Parathyroid adenoma (tissue), 2 donors: ENCODE measurements at regions not wholly inside any gene's neighbourhood (a gene's known extent, or its start where the extent isn't known, plus 50 kb on each side); places are given as distances from the start of the nearest gene placed in this dataset.

Experiments
- H2AFZ ChIP-seq: fragments of 300-600 bp; sonication (generic); one replicate; pipeline ENCODE4 v1.7.0; 2017; ENCODE audit warnings: antibody characterized with exemption, mild to moderate bottlenecking
- H3K27ac ChIP-seq: fragments of 300-600 bp; sonication (generic); one replicate; pipeline ENCODE4 v1.7.0; 2017
- H3K27me3 ChIP-seq: fragments of 300-600 bp; sonication (generic); one replicate; pipeline ENCODE4 v1.7.0; 2017; ENCODE audit warnings: low read length; ENCODE audit not compliant: control insufficient read depth, insufficient read depth
- H3K36me3 ChIP-seq: fragments of 300-600 bp; sonication (generic); one replicate; pipeline ENCODE4 v1.7.0; 2017; ENCODE audit warnings: low read length; ENCODE audit not compliant: control insufficient read depth, insufficient read depth
- H3K4me1 ChIP-seq: fragments of 300-600 bp; sonication (generic); one replicate; pipeline ENCODE4 v1.7.0; 2017; ENCODE audit warnings: control low read depth
- H3K4me2 ChIP-seq: fragments of 300-600 bp; sonication (generic); one replicate; pipeline ENCODE4 v1.7.0; 2017; ENCODE audit warnings: low read length
- H3K4me3 ChIP-seq: fragments of 300-600 bp; sonication (generic); one replicate; pipeline ENCODE4 v1.7.0; 2017; ENCODE audit warnings: low read depth, low read length
- H3K79me2 ChIP-seq: fragments of 300-600 bp; sonication (generic); one replicate; pipeline ENCODE4 v1.7.0; 2017; ENCODE audit warnings: control low read depth
- H3K9ac ChIP-seq: fragments of 300-600 bp; sonication (generic); one replicate; pipeline ENCODE4 v1.7.0; 2017; ENCODE audit warnings: mild to moderate bottlenecking
- H3K9me3 ChIP-seq: fragments of 300-600 bp; sonication (generic); one replicate; pipeline ENCODE4 v1.7.0; 2017; ENCODE audit warnings: low read length; ENCODE audit not compliant: control insufficient read depth
- CTCF ChIP-seq: fragments of 300-600 bp; sonication (generic); IDR thresholded peaks from one replicate; pipeline ENCODE4 v1.7.0; 2017; ENCODE audit warnings: antibody characterized with exemption, mild to moderate bottlenecking
- donor health status: primary hyperparathyroidism.

DNA sequence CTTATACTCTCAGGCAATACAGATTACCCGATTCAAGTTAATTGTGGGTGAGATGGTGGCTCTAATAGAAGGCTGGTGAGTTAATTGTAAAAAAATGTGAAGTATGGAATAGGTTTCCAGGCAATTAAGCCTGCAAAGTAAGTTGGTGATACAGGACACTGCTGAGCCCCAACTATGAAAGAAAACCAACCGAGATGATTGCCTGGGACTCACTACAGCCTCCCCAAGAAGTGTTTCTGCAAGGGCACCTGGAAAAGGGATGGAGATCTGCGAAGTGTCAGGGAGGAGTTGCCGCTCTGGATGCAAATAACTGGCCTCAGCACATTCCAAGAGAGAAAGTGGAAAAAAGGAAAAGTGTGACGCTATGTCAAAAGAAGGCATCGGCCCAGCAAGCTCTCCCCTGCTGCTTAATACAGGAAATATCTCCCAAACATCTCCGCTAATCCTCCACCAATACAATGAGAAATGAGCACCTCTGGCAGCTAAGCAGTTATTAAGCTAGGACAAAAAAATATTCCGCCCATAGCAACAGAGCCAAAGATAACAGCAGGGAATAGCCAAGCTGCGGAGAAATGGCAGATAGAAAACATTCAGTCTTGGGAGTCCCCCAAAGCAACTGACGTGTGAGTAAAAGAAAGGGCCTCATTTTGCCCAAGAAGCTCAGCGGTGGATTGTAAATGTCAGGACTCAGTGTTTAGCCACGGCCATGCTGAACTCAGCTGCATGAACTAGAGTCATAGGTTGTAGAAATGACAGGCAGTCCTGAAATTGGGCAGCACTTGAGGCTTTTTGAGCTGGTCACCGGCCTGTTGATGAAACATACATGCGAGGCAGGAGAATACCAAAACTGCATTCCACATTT, 133.7 kb downstream of the SNX19 start:
- Histone ChIP-seq H3K4me3 (no peak overlapping the region), H3K79me2 (no peaks in the 10 kb centered on the region), H2AFZ (no peak overlapping the region), H3K9ac (no peak overlapping the region), H3K36me3 (no peaks in the 10 kb centered on the region), H3K4me2 (no peak overlapping the region), H3K9me3 (no peaks in the 10 kb centered on the region), H3K27me3 (no peaks in the 10 kb centered on the region), H3K27ac (no peak overlapping the region), H3K4me1 (peaks cover 2% of the 10 kb centered on the region)
- TF ChIP-seq CTCF: no peak

DNA sequence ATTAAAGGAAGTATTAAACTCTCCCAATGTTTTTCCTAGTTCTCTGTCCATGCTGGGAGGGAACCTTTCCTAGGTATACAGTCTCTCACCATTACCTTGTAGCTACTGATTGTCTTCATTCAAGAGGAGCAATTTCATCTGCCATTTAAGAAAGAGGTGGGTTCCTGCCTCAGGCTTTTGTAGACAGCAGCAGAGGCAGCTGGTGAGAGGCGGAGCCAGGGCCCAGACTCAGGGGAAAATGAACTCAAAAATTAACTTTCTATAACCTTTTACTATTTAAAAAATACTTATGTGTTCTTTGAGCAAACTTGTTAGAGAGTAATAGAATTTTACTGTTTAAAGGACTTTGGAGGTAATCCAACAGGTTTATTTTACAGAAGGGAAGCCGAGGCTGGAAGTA, 133.0 kb downstream of the SNX19 start:
- no peak for TF ChIP-seq CTCF
- Histone ChIP-seq H3K4me1 (peaks cover 2% of the 10 kb centered on the region), H3K27ac (no peak overlapping the region), H3K9me3 (no peaks in the 10 kb centered on the region), H3K4me3 (no peak overlapping the region), H2AFZ (no peak overlapping the region), H3K9ac (no peak overlapping the region), H3K27me3 (no peaks in the 10 kb centered on the region), H3K4me2 (no peak overlapping the region), H3K79me2 (no peaks in the 10 kb centered on the region), H3K36me3 (no peaks in the 10 kb centered on the region)

GRCh38 chr11:130785380-130786116, 130.7 kb downstream of the SNX19 start:
- no peak for TF ChIP-seq CTCF
- Histone ChIP-seq H3K36me3 (no peaks in the 10 kb centered on the region), H3K4me2 (no peak overlapping the region), H3K9me3 (no peaks in the 10 kb centered on the region), H3K4me3 (no peak overlapping the region), H3K27ac (no peak overlapping the region), H3K79me2 (no peaks in the 10 kb centered on the region), H3K4me1 (peaks cover 2% of the 10 kb centered on the region), H2AFZ (no peak overlapping the region), H3K9ac (no peak overlapping the region), H3K27me3 (no peaks in the 10 kb centered on the region)

GRCh38 chr11:130786586-130786985, 129.7 kb downstream of the SNX19 start:
- H3K9ac ChIP-seq: no peak overlapping the region
- no peak overlapping the region for H2AFZ ChIP-seq
- no peak overlapping the region for H3K4me3 ChIP-seq
- no peak for TF ChIP-seq CTCF
- no peaks in the 10 kb centered on the region for H3K9me3 ChIP-seq
- no peaks in the 10 kb centered on the region for H3K36me3 ChIP-seq
- peaks cover 2% of the 10 kb centered on the region for H3K4me1 ChIP-seq
- H3K79me2 ChIP-seq: no peaks in the 10 kb centered on the region
- no peaks in the 10 kb centered on the region for H3K27me3 ChIP-seq
- no peak overlapping the region for H3K4me2 ChIP-seq
- H3K27ac ChIP-seq: no peak overlapping the region
